Calu3 (cell line): ENCODE measurements at regions not wholly inside any gene's neighbourhood (a gene's known extent, or its start where the extent isn't known, plus 50 kb on each side); places are given as distances from the start of the nearest gene placed in this dataset.
"Not testable (repeated sequence)": the region's sequence is repeated elsewhere in the genome, so short reads cannot be mapped to it uniquely, and the experiment has no call there.

Experiments
- BruUV-seq: library from RNA; stranded (reverse); fragments of 400-500 nt; replicated peaks from 2 replicates; lab custom pipeline; 2021; lab: Mats Ljungman, UMichigan
- CTCF ChIA-PET: fragments of 300-600 bp; sonication (Branson Sonifier 250); formaldehyde crosslinking; loops from one replicate; lab custom pipeline; 2022; ENCODE audit warnings: antibody characterized with exemption; lab: Charles Lee
- DNase-seq: peaks from one replicate; pipeline ENCODE4 v3.0.0; 2022
- H3K27ac Mint-ChIP-seq: one replicate; pipeline ENCODE4 v1.8.0; 2022; ENCODE audit warnings: mixed read lengths; ENCODE audit not compliant: unreplicated experiment
- H3K27me3 Mint-ChIP-seq: one replicate; pipeline ENCODE4 v1.8.0; 2022; ENCODE audit warnings: mixed read lengths; ENCODE audit not compliant: unreplicated experiment
- H3K36me3 Mint-ChIP-seq: one replicate; pipeline ENCODE4 v1.8.0; 2022; ENCODE audit warnings: mild to moderate bottlenecking, moderate library complexity, mixed read lengths; ENCODE audit not compliant: insufficient read depth, unreplicated experiment
- H3K4me1 Mint-ChIP-seq: one replicate; pipeline ENCODE4 v1.8.0; 2022; ENCODE audit warnings: mild to moderate bottlenecking, low read depth, mixed read lengths; ENCODE audit not compliant: unreplicated experiment
- H3K4me3 Mint-ChIP-seq: one replicate; pipeline ENCODE4 v1.8.0; 2022; ENCODE audit warnings: mild to moderate bottlenecking, low read depth, moderate library complexity, mixed read lengths; ENCODE audit not compliant: unreplicated experiment
- H3K9me3 Mint-ChIP-seq: one replicate; pipeline ENCODE4 v1.8.0; 2022; ENCODE audit warnings: low read depth, mixed read lengths; ENCODE audit not compliant: unreplicated experiment
- CTCF ChIP-seq: fragments of 200-600 bp; IDR thresholded peaks from one replicate; pipeline ENCODE4 v1.8.0; 2022; ENCODE audit warnings: antibody characterized with exemption; ENCODE audit not compliant: unreplicated experiment
- intact Hi-C: fragments of 100-400 bp; cut with micrococcal nuclease; formaldehyde crosslinking; loops from one replicate; pipeline ENCODE4 v1.10.0; 2022; ENCODE audit not compliant: unreplicated experiment

DNA sequence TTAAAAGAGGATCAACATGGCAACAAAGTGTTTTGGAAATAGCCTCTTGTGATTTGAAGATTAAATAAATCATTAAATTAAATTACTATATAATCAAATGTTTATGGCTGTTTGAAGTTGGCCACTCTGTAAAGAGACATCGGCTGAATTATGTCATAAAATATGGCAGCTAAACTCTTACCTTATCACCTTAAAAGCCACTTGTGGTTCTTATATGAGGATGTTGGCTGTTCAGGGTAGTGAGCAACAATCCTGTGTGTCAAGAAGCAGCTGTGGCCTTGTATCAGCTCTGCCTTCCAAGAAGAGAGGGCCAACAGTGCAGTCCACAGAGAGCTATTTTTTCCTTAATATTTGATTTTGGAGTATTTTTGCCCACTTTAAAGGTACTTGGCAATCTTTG lies 113.4 kb upstream of the CDK6 start:
- H3K27ac Mint-ChIP-seq, result no peak overlapping the region
- no peaks in the 10 kb centered on the region for H3K27me3 Mint-ChIP-seq
- BruUV-seq, result no TSS peak
- no peak overlapping the region for H3K4me3 Mint-ChIP-seq
- no peaks in the 10 kb centered on the region for H3K4me1 Mint-ChIP-seq
- DNase-seq, result no peak
- TF ChIP-seq CTCF, result no peak
- intact Hi-C loops, result no loop called here
- H3K9me3 Mint-ChIP-seq, result peaks cover 3% of the 10 kb centered on the region
- peaks cover 5% of the 10 kb centered on the region for H3K36me3 Mint-ChIP-seq
- CTCF ChIA-PET, result interaction anchor here (0.6 to 0.9 kb wide), 2 partner anchors 38 to 512 kb away, joined by 3 read pairs; no protein-coding TSS in a partner anchor

DNA sequence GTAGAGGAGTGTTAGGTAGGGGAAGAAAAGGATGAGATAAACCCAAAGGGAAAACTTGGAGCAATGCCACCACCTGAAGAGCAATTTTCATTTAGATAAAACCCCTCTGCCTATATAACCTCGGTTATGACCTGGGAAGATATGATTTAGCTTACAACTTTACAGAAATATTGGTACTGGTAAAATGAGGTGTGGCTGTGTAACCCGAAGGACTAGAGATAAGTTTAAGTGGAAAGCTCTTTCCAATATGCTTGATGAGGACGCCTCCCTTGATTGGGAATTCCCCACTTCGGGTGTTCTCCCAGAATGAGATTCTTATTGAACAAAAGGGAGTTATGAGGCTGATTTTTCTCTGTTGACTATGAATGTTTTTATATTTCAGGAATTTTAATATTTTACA lies 109.5 kb upstream of the CDK6 start:
- CTCF ChIA-PET, result no interaction called here
- Mint-ChIP-seq H3K4me1 (no peaks in the 10 kb centered on the region), H3K27me3 (no peaks in the 10 kb centered on the region), H3K9me3 (peaks cover 8% of the 10 kb centered on the region), H3K36me3 (peaks cover 5% of the 10 kb centered on the region), H3K27ac (no peak overlapping the region), H3K4me3 (no peak overlapping the region)
- DNase-seq, result no peak
- intact Hi-C loops, result no loop called here
- BruUV-seq, result no TSS peak
- TF ChIP-seq CTCF, result no peak

DNA sequence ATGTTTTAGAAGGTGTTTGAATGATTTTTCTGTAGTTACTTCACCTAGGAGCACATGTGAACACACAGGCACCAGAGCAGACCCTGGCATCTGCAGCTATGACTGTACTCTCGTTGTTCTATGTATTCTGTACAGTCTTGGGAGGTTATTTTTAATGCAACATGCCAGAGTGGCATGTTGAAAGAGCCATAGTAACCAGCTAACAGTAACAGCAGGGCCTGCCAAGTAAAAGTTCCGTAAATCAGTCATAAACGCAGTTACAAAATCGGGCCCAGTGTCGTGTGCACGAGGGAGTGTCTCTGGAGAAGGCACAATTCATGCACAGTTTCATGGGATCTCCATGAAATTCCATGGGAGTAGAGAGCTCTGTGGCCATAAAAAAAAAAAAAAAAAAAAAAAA lies 108.3 kb upstream of the CDK6 start:
- peaks cover 5% of the 10 kb centered on the region for H3K36me3 Mint-ChIP-seq
- no peaks in the 10 kb centered on the region for H3K4me1 Mint-ChIP-seq
- no peaks in the 10 kb centered on the region for H3K27me3 Mint-ChIP-seq
- peaks cover 14% of the 10 kb centered on the region for H3K9me3 Mint-ChIP-seq
- no peak overlapping the region for H3K27ac Mint-ChIP-seq
- no peak overlapping the region for H3K4me3 Mint-ChIP-seq
- intact Hi-C loops, result no loop called here
- no peak for DNase-seq
- BruUV-seq, result no TSS peak
- no peak for TF ChIP-seq CTCF
- CTCF ChIA-PET, result no interaction called here

GRCh38 chr7:92942706-92943105 lies 106.3 kb upstream of the CDK6 start:
- H3K9me3 Mint-ChIP-seq, result peaks cover 14% of the 10 kb centered on the region
- intact Hi-C loops, DNase-seq, H3K4me3 Mint-ChIP-seq, H3K27me3 Mint-ChIP-seq, H3K4me1 Mint-ChIP-seq, CTCF ChIA-PET, H3K27ac Mint-ChIP-seq, H3K36me3 Mint-ChIP-seq, BruUV-seq: not testable (repeated sequence)

- no peaks in the 10 kb centered on the region for H3K27me3 Mint-ChIP-seq
- H3K4me1 Mint-ChIP-seq, result no peaks in the 10 kb centered on the region
- no peak overlapping the region for H3K4me3 Mint-ChIP-seq
- no peak for DNase-seq
- CTCF ChIA-PET, result no interaction called here
- peaks cover 12% of the 10 kb centered on the region for H3K9me3 Mint-ChIP-seq
- no peak overlapping the region for H3K27ac Mint-ChIP-seq
- no TSS peak for BruUV-seq
- H3K36me3 Mint-ChIP-seq, result no peaks in the 10 kb centered on the region
- intact Hi-C loops, result no loop called here
- no peak for TF ChIP-seq CTCF
Observed at GRCh38 chr7:92939666-92940360, 103.4 kb upstream of the CDK6 start.
